ENCODE measurements at regions not wholly inside any gene's neighbourhood (a gene's known extent, or its start where the extent isn't known, plus 50 kb on each side); places are given as distances from the start of the nearest gene placed in this dataset.

DNA sequence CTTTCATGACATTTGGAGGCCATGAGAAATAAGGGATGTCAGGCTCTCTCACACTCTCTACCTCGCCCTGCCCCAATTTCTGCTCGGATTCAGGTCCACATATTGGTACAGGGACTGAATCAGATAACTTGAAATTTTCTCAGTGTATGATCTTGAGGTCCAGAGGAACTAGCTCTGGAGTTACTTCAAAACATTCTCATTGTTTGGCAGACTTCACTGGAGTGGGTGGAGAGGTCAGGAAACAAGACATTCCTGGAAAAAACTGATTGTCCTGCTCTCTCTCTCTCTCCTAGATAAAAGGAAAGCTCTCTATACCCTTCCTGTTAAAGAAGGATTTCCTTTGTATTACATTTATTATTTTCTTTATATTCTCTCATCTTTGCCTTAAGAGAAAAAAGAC, 428.1 kb upstream of the DACH1 start:
- Histone ChIP-seq H4K20me1 (ENCODE audit: low read depth, low read length) (no peaks in the 10 kb centered on the region), H3K36me3 (ENCODE audit: low read length) (no peaks in the 10 kb centered on the region), H3K27me3 (ENCODE audit: low read length) (no peaks in the 10 kb centered on the region), H3K4me3 (ENCODE audit: insufficient read depth, low read length, poor library complexity, severe bottlenecking) (no peak overlapping the region), H3K9ac (ENCODE audit: low read length) (no peak overlapping the region), H2AFZ (ENCODE audit: low read depth, low read length, severe bottlenecking) (no peak overlapping the region), H3K79me2 (ENCODE audit: insufficient read depth, low read length) (no peaks in the 10 kb centered on the region), H3K4me2 (ENCODE audit: low read depth, low read length, poor library complexity, severe bottlenecking) (no peak overlapping the region), H3K27ac (ENCODE audit: low read depth, low read length) (no peak overlapping the region), H3K9me2 (replicated peaks; ENCODE audit: insufficient read depth, low read length) (no peaks in the 10 kb centered on the region), H3F3A (ENCODE audit: insufficient read depth) (no peaks in the 10 kb centered on the region), H3K9me3 (ENCODE audit: insufficient read depth, low read length) (no peaks in the 10 kb centered on the region)
- no peak for TF ChIP-seq EZH2phosphoT487 (conservative IDR thresholded peaks at IDR 0.05; ENCODE audit: low read length)
- TF ChIP-seq, protein P1, sequence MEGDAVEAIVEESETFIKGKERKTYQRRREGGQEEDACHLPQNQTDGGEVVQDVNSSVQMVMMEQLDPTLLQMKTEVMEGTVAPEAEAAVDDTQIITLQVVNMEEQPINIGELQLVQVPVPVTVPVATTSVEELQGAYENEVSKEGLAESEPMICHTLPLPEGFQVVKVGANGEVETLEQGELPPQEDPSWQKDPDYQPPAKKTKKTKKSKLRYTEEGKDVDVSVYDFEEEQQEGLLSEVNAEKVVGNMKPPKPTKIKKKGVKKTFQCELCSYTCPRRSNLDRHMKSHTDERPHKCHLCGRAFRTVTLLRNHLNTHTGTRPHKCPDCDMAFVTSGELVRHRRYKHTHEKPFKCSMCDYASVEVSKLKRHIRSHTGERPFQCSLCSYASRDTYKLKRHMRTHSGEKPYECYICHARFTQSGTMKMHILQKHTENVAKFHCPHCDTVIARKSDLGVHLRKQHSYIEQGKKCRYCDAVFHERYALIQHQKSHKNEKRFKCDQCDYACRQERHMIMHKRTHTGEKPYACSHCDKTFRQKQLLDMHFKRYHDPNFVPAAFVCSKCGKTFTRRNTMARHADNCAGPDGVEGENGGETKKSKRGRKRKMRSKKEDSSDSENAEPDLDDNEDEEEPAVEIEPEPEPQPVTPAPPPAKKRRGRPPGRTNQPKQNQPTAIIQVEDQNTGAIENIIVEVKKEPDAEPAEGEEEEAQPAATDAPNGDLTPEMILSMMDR (IDR thresholded peaks at IDR 0.05; ENCODE audit: insufficient read depth, low read length, poor library complexity, severe bottlenecking), result no peak

GRCh38 chr13:72293206-72293605, 426.2 kb upstream of the DACH1 start:
- Histone ChIP-seq H3K36me3 (ENCODE audit: low read length) (no peaks in the 10 kb centered on the region), H2AFZ (ENCODE audit: low read depth, low read length, severe bottlenecking) (no peak overlapping the region), H3K4me3 (ENCODE audit: insufficient read depth, low read length, poor library complexity, severe bottlenecking) (no peak overlapping the region), H3F3A (ENCODE audit: insufficient read depth) (no peaks in the 10 kb centered on the region), H3K9me2 (replicated peaks; ENCODE audit: insufficient read depth, low read length) (no peaks in the 10 kb centered on the region), H3K9ac (ENCODE audit: low read length) (no peak overlapping the region), H3K79me2 (ENCODE audit: insufficient read depth, low read length) (no peaks in the 10 kb centered on the region), H3K27ac (ENCODE audit: low read depth, low read length) (no peak overlapping the region), H3K4me2 (ENCODE audit: low read depth, low read length, poor library complexity, severe bottlenecking) (no peak overlapping the region), H3K27me3 (ENCODE audit: low read length) (no peaks in the 10 kb centered on the region), H3K9me3 (ENCODE audit: insufficient read depth, low read length) (no peaks in the 10 kb centered on the region), H4K20me1 (ENCODE audit: low read depth, low read length) (no peaks in the 10 kb centered on the region)
- TF ChIP-seq, protein P1 (IDR thresholded peaks at IDR 0.05; ENCODE audit: insufficient read depth, low read length, poor library complexity, severe bottlenecking), result no peak
- TF ChIP-seq EZH2phosphoT487 (conservative IDR thresholded peaks at IDR 0.05; ENCODE audit: low read length), result no peak

GRCh38 chr13:72290962-72291681, 424.1 kb upstream of the DACH1 start:
- no peak overlapping the region for H3K4me2 ChIP-seq (ENCODE audit: low read depth, low read length, poor library complexity, severe bottlenecking)
- no peaks in the 10 kb centered on the region for H3K36me3 ChIP-seq (ENCODE audit: low read length)
- no peaks in the 10 kb centered on the region for H3F3A ChIP-seq (ENCODE audit: insufficient read depth)
- no peaks in the 10 kb centered on the region for H3K27me3 ChIP-seq (ENCODE audit: low read length)
- H2AFZ ChIP-seq (ENCODE audit: low read depth, low read length, severe bottlenecking), result no peak overlapping the region
- no peaks in the 10 kb centered on the region for H4K20me1 ChIP-seq (ENCODE audit: low read depth, low read length)
- no peaks in the 10 kb centered on the region; the same call in 1 of the 2 replicates for H3K9me2 ChIP-seq (replicated peaks; ENCODE audit: insufficient read depth, low read length)
- no peaks in the 10 kb centered on the region for H3K9me3 ChIP-seq (ENCODE audit: insufficient read depth, low read length)
- no peak overlapping the region for H3K4me3 ChIP-seq (ENCODE audit: insufficient read depth, low read length, poor library complexity, severe bottlenecking)
- TF ChIP-seq, protein P1 (IDR thresholded peaks at IDR 0.05; ENCODE audit: insufficient read depth, low read length, poor library complexity, severe bottlenecking), result no peak
- no peak for TF ChIP-seq EZH2phosphoT487 (conservative IDR thresholded peaks at IDR 0.05; ENCODE audit: low read length)
- no peak overlapping the region for H3K27ac ChIP-seq (ENCODE audit: low read depth, low read length)
- no peak overlapping the region for H3K9ac ChIP-seq (ENCODE audit: low read length)
- no peaks in the 10 kb centered on the region for H3K79me2 ChIP-seq (ENCODE audit: insufficient read depth, low read length)

Data from SU-DHL-6 (cell line).